GM12891 (cell line): ENCODE measurements at regions not wholly inside any gene's neighbourhood (a gene's known extent, or its start where the extent isn't known, plus 50 kb on each side); places are given as distances from the start of the nearest gene placed in this dataset.

Experiments used
- PAX5 ChIP-seq: IDR thresholded peaks from 2 replicates; pipeline ENCODE4 v1.6.1; 2011; ENCODE audit warnings: low read length, moderate library complexity, mild to moderate bottlenecking; ENCODE audit not compliant: insufficient read depth, severe bottlenecking
- POLR2A ChIP-seq: IDR thresholded peaks from 2 replicates; pipeline ENCODE4 v1.6.1; 2011; ENCODE audit warnings: low read depth, low read length, control low read depth
- POLR2AphosphoS5 ChIP-seq: IDR thresholded peaks from 2 replicates; pipeline ENCODE4 v1.6.1; 2011; ENCODE audit warnings: low read depth, low read length, control low read depth
- POU2F2 ChIP-seq: IDR thresholded peaks from 2 replicates; pipeline ENCODE4 v1.6.1; 2011; ENCODE audit warnings: low read depth, mild to moderate bottlenecking, control low read depth, low read length, moderate library complexity
- SPI1 ChIP-seq: IDR thresholded peaks from 2 replicates; pipeline ENCODE4 v1.6.1; 2011; ENCODE audit warnings: low read depth, low read length, control low read depth
- TAF1 ChIP-seq: IDR thresholded peaks from 2 replicates; pipeline ENCODE4 v1.6.1; 2011; ENCODE audit warnings: low read depth, low read length, control low read depth

- TF ChIP-seq POLR2A (no peak), POLR2AphosphoS5 (no peak), PAX5 (no peak), TAF1 (no peak), POU2F2 (no peak), SPI1 (no peak)
Observed at GRCh38 chr4:124253080-124253479, 459.5 kb downstream of the ANKRD50 start.
